OCI-LY7 (cell line): ENCODE measurements at regions not wholly inside any gene's neighbourhood (a gene's known extent, or its start where the extent isn't known, plus 50 kb on each side); places are given as distances from the start of the nearest gene placed in this dataset.

ENCODE experiments used
- CTCF ChIP-seq: fragments of 200-600 bp; sonication (generic); conservative IDR thresholded peaks from 2 replicates; pipeline ENCODE4 v1.5.1; 2014; ENCODE audit warnings: mild to moderate bottlenecking, antibody characterized with exemption, low read length, moderate library complexity, mixed read lengths
- EZH2phosphoT487 ChIP-seq: fragments of 200-600 bp; sonication (generic); IDR thresholded peaks from 2 replicates; pipeline ENCODE4 v1.6.1; 2018; ENCODE audit warnings: low read depth, borderline replicate concordance, mild to moderate bottlenecking, mixed run types, antibody characterized with exemption, low read length, moderate library complexity, mixed read lengths

GRCh38 chr2:180385601-180386201 lies 378.6 kb upstream of the CWC22 start:
- no peak for TF ChIP-seq CTCF
- TF ChIP-seq EZH2phosphoT487 = no peak
